Panc1 (cell line): ENCODE measurements at regions not wholly inside any gene's neighbourhood (a gene's known extent, or its start where the extent isn't known, plus 50 kb on each side); places are given as distances from the start of the nearest gene placed in this dataset.

Experiments
- ATAC-seq: fragments of 200-7000 bp; cut with Tn5 transposase; 2 replicates; pipeline ENCODE4 v1.9.1; 2020; ENCODE audit warnings: mild to moderate bottlenecking, moderate library complexity
- BruUV-seq: library from RNA; stranded (reverse); fragments of 400-500 nt; replicated peaks from 2 replicates; lab custom pipeline; 2021; lab: Mats Ljungman, UMichigan
- CTCF ChIA-PET: fragments of 300-600 bp; sonication (Branson Sonifier 250); formaldehyde crosslinking; loops from one replicate; lab custom pipeline; 2022; ENCODE audit warnings: antibody characterized with exemption; lab: Charles Lee
- POLR2A ChIA-PET: fragments of 300-600 bp; sonication (Branson Sonifier 250); formaldehyde crosslinking; loops from one replicate; lab custom pipeline; 2022; ENCODE audit warnings: antibody characterized with exemption; lab: Charles Lee
- DNase-seq: peaks from one replicate; pipeline ENCODE4 v3.0.0-alpha.2; 2010; ENCODE audit warnings: low read depth, low spot score
- H3K27ac ChIP-seq: 2 replicates; pipeline ENCODE4 v1.5.1; 2011; ENCODE audit warnings: mild to moderate bottlenecking, low read length, inconsistent platforms
- H3K27me3 ChIP-seq: fragments of 200-500 bp; sonication (Bioruptor generic); 2 replicates; pipeline ENCODE4 v1.6.0; 2014; ENCODE audit warnings: low read length, inconsistent platforms; ENCODE audit not compliant: control insufficient read depth, insufficient read depth
- H3K36me3 ChIP-seq: fragments of 200-500 bp; sonication (Bioruptor generic); 2 replicates; pipeline ENCODE4 v1.5.1; 2014; ENCODE audit warnings: inconsistent platforms, mild to moderate bottlenecking, low read length, moderate library complexity; ENCODE audit not compliant: control insufficient read depth, insufficient read depth
- H3K4me1 ChIP-seq: 2 replicates; pipeline ENCODE4 v1.5.1; 2011; ENCODE audit warnings: inconsistent platforms, mild to moderate bottlenecking, low read length, moderate library complexity; ENCODE audit not compliant: control insufficient read depth, insufficient read depth
- H3K4me3 ChIP-seq, 2 experiments: 2 replicates each; pipeline ENCODE4 v1.5.1; 2011 to 2012; ENCODE audit warnings: low read depth in 2 of 2, low read length in 2 of 2, mild to moderate bottlenecking in 2 of 2, inconsistent platforms in 1 of 2, moderate library complexity in 1 of 2
- H3K9me3 ChIP-seq: fragments of 200-500 bp; sonication (Bioruptor generic); 2 replicates; pipeline ENCODE4 v1.5.1; 2014; ENCODE audit warnings: low read depth, mild to moderate bottlenecking, inconsistent platforms, low read length, moderate library complexity; ENCODE audit not compliant: control insufficient read depth, insufficient read depth
- CTCF ChIP-seq: fragments of 450-650 bp; IDR thresholded peaks from 2 replicates; pipeline ENCODE4 v1.5.1; 2017; ENCODE audit warnings: mild to moderate bottlenecking
- POLR2AphosphoS5 ChIP-seq: IDR thresholded peaks from 2 replicates; pipeline ENCODE4 v1.6.1; 2012; ENCODE audit warnings: mild to moderate bottlenecking, low read depth, low read length, moderate library complexity
- SIN3A ChIP-seq: IDR thresholded peaks from 2 replicates; pipeline ENCODE4 v1.6.1; 2012; ENCODE audit warnings: low read depth, mild to moderate bottlenecking, low read length, moderate library complexity, borderline replicate concordance; ENCODE audit not compliant: insufficient read depth
- TCF7L2 ChIP-seq: IDR thresholded peaks from 2 replicates; pipeline ENCODE4 v1.6.1; 2011; ENCODE audit warnings: mild to moderate bottlenecking, low read depth, low read length, inconsistent platforms
- in situ Hi-C: cut with HindIII; loops from 2 replicates; pipeline ENCODE4 v1.10.0; 2016; ENCODE audit warnings: low sequenced_read_pairs, low pct_unique_long_range_greater_than_20kb
- intact Hi-C: fragments of 100-400 bp; cut with micrococcal nuclease; formaldehyde crosslinking; loops from one replicate; pipeline ENCODE4 v1.10.0; 2022; ENCODE audit not compliant: unreplicated experiment
- TF ChIP-seq, protein P1 (sequence below), 2 experiments: IDR thresholded peaks; 2 replicates each; pipeline ENCODE4 v1.6.1; 2011 to 2012; ENCODE audit warnings: low read depth in 2 of 2, control low read depth in 1 of 2, low read length in 1 of 2, mild to moderate bottlenecking in 1 of 2, moderate library complexity in 1 of 2; ENCODE audit not compliant: insufficient read depth in 1 of 2

- Histone ChIP-seq H3K9me3 (no peaks in the 10 kb centered on the region), H3K36me3 (no peaks in the 10 kb centered on the region), H3K4me3 (no peak overlapping the region), H3K27me3 (0 out of 2 replicates have a peak, but pooled peaks cover 2% of the 10 kb centered on the region), H3K4me1 (peaks cover 4% of the 10 kb centered on the region; the same call in 1 of the 2 replicates), H3K27ac (no peak overlapping the region)
- ATAC-seq (no peak), DNase-seq (no peak)
- BruUV-seq: no TSS peak
- in situ Hi-C loops: no loop called here
- ChIA-PET POLR2A (no interaction called here), CTCF (no interaction called here)
- TF ChIP-seq TCF7L2: no peak
- TF ChIP-seq, protein P1, sequence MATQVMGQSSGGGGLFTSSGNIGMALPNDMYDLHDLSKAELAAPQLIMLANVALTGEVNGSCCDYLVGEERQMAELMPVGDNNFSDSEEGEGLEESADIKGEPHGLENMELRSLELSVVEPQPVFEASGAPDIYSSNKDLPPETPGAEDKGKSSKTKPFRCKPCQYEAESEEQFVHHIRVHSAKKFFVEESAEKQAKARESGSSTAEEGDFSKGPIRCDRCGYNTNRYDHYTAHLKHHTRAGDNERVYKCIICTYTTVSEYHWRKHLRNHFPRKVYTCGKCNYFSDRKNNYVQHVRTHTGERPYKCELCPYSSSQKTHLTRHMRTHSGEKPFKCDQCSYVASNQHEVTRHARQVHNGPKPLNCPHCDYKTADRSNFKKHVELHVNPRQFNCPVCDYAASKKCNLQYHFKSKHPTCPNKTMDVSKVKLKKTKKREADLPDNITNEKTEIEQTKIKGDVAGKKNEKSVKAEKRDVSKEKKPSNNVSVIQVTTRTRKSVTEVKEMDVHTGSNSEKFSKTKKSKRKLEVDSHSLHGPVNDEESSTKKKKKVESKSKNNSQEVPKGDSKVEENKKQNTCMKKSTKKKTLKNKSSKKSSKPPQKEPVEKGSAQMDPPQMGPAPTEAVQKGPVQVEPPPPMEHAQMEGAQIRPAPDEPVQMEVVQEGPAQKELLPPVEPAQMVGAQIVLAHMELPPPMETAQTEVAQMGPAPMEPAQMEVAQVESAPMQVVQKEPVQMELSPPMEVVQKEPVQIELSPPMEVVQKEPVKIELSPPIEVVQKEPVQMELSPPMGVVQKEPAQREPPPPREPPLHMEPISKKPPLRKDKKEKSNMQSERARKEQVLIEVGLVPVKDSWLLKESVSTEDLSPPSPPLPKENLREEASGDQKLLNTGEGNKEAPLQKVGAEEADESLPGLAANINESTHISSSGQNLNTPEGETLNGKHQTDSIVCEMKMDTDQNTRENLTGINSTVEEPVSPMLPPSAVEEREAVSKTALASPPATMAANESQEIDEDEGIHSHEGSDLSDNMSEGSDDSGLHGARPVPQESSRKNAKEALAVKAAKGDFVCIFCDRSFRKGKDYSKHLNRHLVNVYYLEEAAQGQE (IDR thresholded peaks at IDR 0.05; ENCODE audit: insufficient read depth in 1 of 2, low read depth in 2 of 2, low read length in 1 of 2): no peak
- TF ChIP-seq POLR2AphosphoS5: no peak
- no peak for TF ChIP-seq CTCF
- no peak for TF ChIP-seq SIN3A
- intact Hi-C loops: no loop called here
Observed at GRCh38 chr6:167737205-167737830, 89.4 kb upstream of the AFDN start.

GRCh38 chr6:167738386-167738785 is 88.3 kb upstream of the AFDN start:
- Histone ChIP-seq H3K4me1 (peaks cover 4% of the 10 kb centered on the region; the same call in 1 of the 2 replicates), H3K9me3 (no peaks in the 10 kb centered on the region), H3K27ac (no peak overlapping the region), H3K36me3 (no peaks in the 10 kb centered on the region), H3K27me3 (0 out of 2 replicates have a peak, but pooled peaks cover 2% of the 10 kb centered on the region), H3K4me3 (no peak overlapping the region)
- in situ Hi-C loops: no loop called here
- DNase-seq (no peak), ATAC-seq (no peak)
- CTCF ChIA-PET: no interaction called here
- TF ChIP-seq TCF7L2 (no peak), SIN3A (no peak), POLR2AphosphoS5 (no peak), CTCF (no peak)
- TF ChIP-seq, protein P1 (IDR thresholded peaks at IDR 0.05; ENCODE audit: insufficient read depth in 1 of 2, low read depth in 2 of 2, low read length in 1 of 2): no peak
- no TSS peak for BruUV-seq
- intact Hi-C loops: no loop called here
- POLR2A ChIA-PET: no interaction called here
